Mesenchymal stem cell (in vitro differentiated cells and primary cell): ENCODE measurements at regions not wholly inside any gene's neighbourhood (a gene's known extent, or its start where the extent isn't known, plus 50 kb on each side); places are given as distances from the start of the nearest gene placed in this dataset.

Experiments used
- DNase-seq: peaks from one replicate; pipeline ENCODE4 v3.0.0-alpha.2; 2013
- H2AFZ ChIP-seq: one replicate; pipeline ENCODE4 v1.6.1; 2013; ENCODE audit warnings: low read depth, mild to moderate bottlenecking, control low read depth, inconsistent platforms, low read length, moderate library complexity
- H2AK5ac ChIP-seq: 2 replicates; pipeline ENCODE4 v1.6.1; 2013; ENCODE audit warnings: low read length, moderate library complexity, mild to moderate bottlenecking, inconsistent platforms; ENCODE audit not compliant: severe bottlenecking
- H2BK120ac ChIP-seq: one replicate; pipeline ENCODE4 v1.6.1; 2013; ENCODE audit warnings: low read depth, mild to moderate bottlenecking, inconsistent platforms, low read length, moderate library complexity
- H2BK12ac ChIP-seq, 2 experiments: one replicate each; pipeline ENCODE4 v1.6.1; 2013; ENCODE audit warnings: inconsistent platforms in 2 of 2, low read length in 2 of 2, mild to moderate bottlenecking in 2 of 2, moderate library complexity in 2 of 2, control low read depth in 1 of 2
- H2BK15ac ChIP-seq: one replicate; pipeline ENCODE4 v1.6.1; 2013; ENCODE audit warnings: mild to moderate bottlenecking, low read depth, inconsistent platforms; ENCODE audit not compliant: poor library complexity, severe bottlenecking
- H2BK5ac ChIP-seq: 2 replicates; pipeline ENCODE4 v1.6.1; 2013; ENCODE audit warnings: low read depth, mild to moderate bottlenecking, low read length, control low read depth, inconsistent platforms; ENCODE audit not compliant: poor library complexity, severe bottlenecking
- H3K14ac ChIP-seq, 2 experiments: one replicate each; pipeline ENCODE4 v1.6.1; 2013; ENCODE audit warnings: inconsistent platforms in 2 of 2, low read length in 2 of 2, control low read depth in 1 of 2, mild to moderate bottlenecking in 1 of 2, moderate library complexity in 1 of 2
- H3K18ac ChIP-seq, 2 experiments: one replicate each; pipeline ENCODE4 v1.6.1; 2013; ENCODE audit warnings: inconsistent platforms in 2 of 2, low read length in 2 of 2, control low read depth in 1 of 2, low read depth in 1 of 2, mild to moderate bottlenecking in 1 of 2
- H3K23ac ChIP-seq, 2 experiments: one replicate each; pipeline ENCODE4 v1.6.1; 2013; ENCODE audit warnings: inconsistent platforms in 2 of 2, low read length in 2 of 2, mild to moderate bottlenecking in 2 of 2, moderate library complexity in 2 of 2, control low read depth in 1 of 2
- H3K27ac ChIP-seq: 2 replicates; pipeline ENCODE4 v1.5.1; 2013; ENCODE audit warnings: mild to moderate bottlenecking, moderate library complexity, low read length, control low read depth, inconsistent platforms; ENCODE audit not compliant: poor library complexity, severe bottlenecking
- H3K27me3 ChIP-seq, 2 experiments: 2 replicates each; pipeline versions ENCODE4 v1.6.1 to v1.7.0; 2013; ENCODE audit warnings: low read length in 2 of 2, mild to moderate bottlenecking in 2 of 2, moderate library complexity in 2 of 2, control low read depth in 1 of 2, inconsistent platforms in 1 of 2; ENCODE audit not compliant: control insufficient read depth in 1 of 2, insufficient read depth in 1 of 2
- H3K36me3 ChIP-seq, 2 experiments: 2 replicates each; pipeline versions ENCODE4 v1.6.1 to v1.7.0; 2013; ENCODE audit warnings: low read length in 2 of 2, control low read depth in 1 of 2, inconsistent platforms in 1 of 2, low read depth in 1 of 2, mild to moderate bottlenecking in 1 of 2; ENCODE audit not compliant: insufficient read depth in 2 of 2, control insufficient read depth in 1 of 2
- H3K4ac ChIP-seq, 2 experiments: one replicate each; pipeline ENCODE4 v1.6.1; 2013; ENCODE audit warnings: inconsistent platforms in 2 of 2, low read length in 2 of 2, mild to moderate bottlenecking in 2 of 2, moderate library complexity in 2 of 2, control low read depth in 1 of 2, low read depth in 1 of 2
- H3K4me1 ChIP-seq: 2 replicates; pipeline ENCODE4 v1.6.1; 2013; ENCODE audit warnings: low read depth, low read length, control low read depth; ENCODE audit not compliant: control insufficient read depth, insufficient read depth
- H3K4me2 ChIP-seq: 2 replicates; pipeline ENCODE4 v1.6.1; 2013; ENCODE audit warnings: low read length, mild to moderate bottlenecking, inconsistent platforms; ENCODE audit not compliant: poor library complexity, severe bottlenecking
- H3K4me3 ChIP-seq, 2 experiments: 2 replicates each; pipeline versions ENCODE4 v1.5.1 to v1.7.0; 2013; ENCODE audit warnings: low read length in 2 of 2, mild to moderate bottlenecking in 2 of 2, control low read depth in 1 of 2, low read depth in 1 of 2; ENCODE audit not compliant: insufficient read depth in 1 of 2
- H3K79me1 ChIP-seq: replicated peaks from 2 replicates; pipeline ENCODE4 v1.6.1; 2013; ENCODE audit warnings: mild to moderate bottlenecking, control low read depth, low read length, inconsistent platforms; ENCODE audit not compliant: poor library complexity, severe bottlenecking
- H3K9ac ChIP-seq: 2 replicates; pipeline ENCODE4 v1.7.0; 2013; ENCODE audit warnings: mild to moderate bottlenecking, low read length, moderate library complexity
- H3K9me3 ChIP-seq: 2 replicates; pipeline ENCODE4 v1.7.0; 2013; ENCODE audit warnings: mild to moderate bottlenecking, low read length; ENCODE audit not compliant: control insufficient read depth
- H4K8ac ChIP-seq: one replicate; pipeline ENCODE4 v1.6.1; 2013; ENCODE audit warnings: inconsistent platforms, mild to moderate bottlenecking, low read length, moderate library complexity
- H4K91ac ChIP-seq: one replicate; pipeline ENCODE4 v1.6.1; 2013; ENCODE audit warnings: mild to moderate bottlenecking, low read length, inconsistent platforms
- WGBS: methylation state at CpG from one replicate; pipeline ENCODE4 v1.1.7; 2013; ENCODE audit warnings: mixed read lengths; 5-methylcytosine and 5-hydroxymethylcytosine counted together

DNA sequence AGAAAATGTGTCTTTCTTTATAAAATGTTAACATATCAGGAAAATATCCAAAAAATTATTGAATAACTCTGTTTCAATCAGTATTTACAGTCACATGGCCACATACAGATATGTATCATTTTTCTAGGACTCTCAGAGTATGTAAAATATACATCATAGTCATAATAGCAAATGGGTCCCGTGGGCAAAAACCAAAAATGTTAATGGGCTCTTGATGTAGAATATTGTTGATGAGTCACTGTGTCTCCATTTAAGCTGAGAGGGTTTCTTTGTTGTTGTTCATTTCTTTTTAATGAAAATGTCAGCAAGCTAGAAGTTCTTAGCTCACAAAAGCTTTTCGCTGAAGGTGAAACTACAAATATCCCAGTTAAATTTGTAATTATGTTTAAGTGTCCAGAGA, 1713.1 kb upstream of the PCDH20 start:
- no peaks in the 10 kb centered on the region for H3K4me1 ChIP-seq
- H4K8ac ChIP-seq, result no peak overlapping the region
- no peak overlapping the region for H4K91ac ChIP-seq
- H2BK120ac ChIP-seq, result no peak overlapping the region
- no peaks in the 10 kb centered on the region for H3K9me3 ChIP-seq
- no peaks in the 10 kb centered on the region for H3K79me1 ChIP-seq
- WGBS, result 59% methylated on average over 1 of the region's 2 CpGs
- DNase-seq, result no peak
- no peaks in the 10 kb centered on the region for H3K36me3 ChIP-seq
- no peak overlapping the region for H2AK5ac ChIP-seq
- no peak overlapping the region for H2BK15ac ChIP-seq
- no peak overlapping the region for H2BK5ac ChIP-seq
- no peak overlapping the region for H3K4me2 ChIP-seq
- no peak overlapping the region for H3K4ac ChIP-seq
- H3K9ac ChIP-seq, result no peak overlapping the region
- H3K27ac ChIP-seq, result no peak overlapping the region
- no peak overlapping the region for H2BK12ac ChIP-seq
- no peak overlapping the region for H3K18ac ChIP-seq
- no peak overlapping the region for H3K14ac ChIP-seq
- no peak overlapping the region for H3K23ac ChIP-seq
- H2AFZ ChIP-seq, result no peak overlapping the region
- H3K27me3 ChIP-seq, result no peaks in the 10 kb centered on the region
- H3K4me3 ChIP-seq, result no peak overlapping the region

DNA sequence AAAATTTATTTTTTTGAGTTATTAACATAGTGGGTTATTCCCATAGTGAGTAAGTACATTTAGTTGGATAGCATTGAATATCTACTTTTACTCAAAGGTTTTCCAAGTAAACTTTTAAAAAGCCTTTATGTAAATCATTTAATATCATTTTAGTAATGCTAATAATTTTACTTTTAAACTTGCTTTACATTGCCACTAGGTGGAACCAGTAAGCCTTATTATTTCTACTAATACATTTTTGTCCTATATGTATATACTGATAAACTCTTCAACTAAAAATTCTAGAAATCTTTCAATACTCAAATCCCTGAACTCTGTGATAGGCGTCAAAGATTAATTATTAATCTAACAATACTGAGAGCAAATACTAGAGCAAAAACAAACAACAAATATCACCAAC, 1709.2 kb upstream of the PCDH20 start:
- Histone ChIP-seq H2AK5ac (no peak overlapping the region), H3K79me1 (no peaks in the 10 kb centered on the region), H2BK120ac (no peak overlapping the region), H3K4me3 (no peak overlapping the region), H2BK15ac (no peak overlapping the region), H2AFZ (no peak overlapping the region), H3K27me3 (no peaks in the 10 kb centered on the region), H3K36me3 (no peaks in the 10 kb centered on the region), H3K9ac (no peak overlapping the region), H3K23ac (no peak overlapping the region), H4K91ac (no peak overlapping the region), H3K4ac (no peak overlapping the region), H2BK5ac (no peak overlapping the region), H3K9me3 (no peaks in the 10 kb centered on the region), H2BK12ac (no peak overlapping the region), H3K27ac (no peak overlapping the region), H3K14ac (no peak overlapping the region), H3K4me1 (no peaks in the 10 kb centered on the region), H3K4me2 (no peak overlapping the region), H3K18ac (no peak overlapping the region), H4K8ac (no peak overlapping the region)
- peak; percentile 31 for DNase-seq
- 80% methylated on average over 1 of the region's 1 CpG for WGBS

- Histone ChIP-seq H3K79me1 (no peaks in the 10 kb centered on the region), H3K27me3 (no peaks in the 10 kb centered on the region), H2BK5ac (no peak overlapping the region), H3K4me2 (no peak overlapping the region), H2BK120ac (no peak overlapping the region), H2BK15ac (no peak overlapping the region), H3K9me3 (no peaks in the 10 kb centered on the region), H3K23ac (no peak overlapping the region), H3K4me1 (no peaks in the 10 kb centered on the region), H2BK12ac (no peak overlapping the region), H3K4ac (no peak overlapping the region), H3K9ac (no peak overlapping the region), H3K14ac (no peak overlapping the region), H3K36me3 (no peaks in the 10 kb centered on the region), H2AK5ac (no peak overlapping the region), H2AFZ (no peak overlapping the region), H3K4me3 (no peak overlapping the region), H3K18ac (no peak overlapping the region), H4K91ac (no peak overlapping the region), H3K27ac (no peak overlapping the region), H4K8ac (no peak overlapping the region)
- DNase-seq, result no peak
- no CpG with 5 or more reads among the region's 2 CpGs for WGBS
These were observed 1705.2 kb upstream of the PCDH20 start for GRCh38 chr13:63120883-63121282.

GRCh38 chr13:63117710-63118109, 1702.1 kb upstream of the PCDH20 start:
- Histone ChIP-seq H4K8ac (no peak overlapping the region), H3K36me3 (no peaks in the 10 kb centered on the region)

More at GRCh38 chr13:63117710-63118109, 1702.1 kb upstream of the PCDH20 start:
- no peak overlapping the region for H2BK15ac ChIP-seq
- no peak overlapping the region for H2AK5ac ChIP-seq
- no peak overlapping the region for H2BK120ac ChIP-seq
- H2AFZ ChIP-seq, result no peak overlapping the region
- whole genome bisulfite sequencing, result 94% methylated on average over 14 of the region's 15 CpGs
- H3K23ac ChIP-seq, result no peak overlapping the region
- no peak overlapping the region for H3K14ac ChIP-seq
- H3K4me3 ChIP-seq, result no peak overlapping the region
- no peak overlapping the region for H3K18ac ChIP-seq
- H2BK12ac ChIP-seq, result no peak overlapping the region
- H3K79me1 ChIP-seq, result no peaks in the 10 kb centered on the region
- no peak overlapping the region for H3K9ac ChIP-seq
- no peak overlapping the region for H2BK5ac ChIP-seq
- H3K4ac ChIP-seq, result no peak overlapping the region
- no peak for DNase-seq
- H3K27me3 ChIP-seq, result no peaks in the 10 kb centered on the region
- no peaks in the 10 kb centered on the region for H3K4me1 ChIP-seq
- H3K27ac ChIP-seq, result no peak overlapping the region
- no peak overlapping the region for H4K91ac ChIP-seq
- H3K9me3 ChIP-seq, result no peaks in the 10 kb centered on the region
- H3K4me2 ChIP-seq, result no peak overlapping the region
